GM15510 (cell line): ENCODE measurements at regions not wholly inside any gene's neighbourhood (a gene's known extent, or its start where the extent isn't known, plus 50 kb on each side); places are given as distances from the start of the nearest gene placed in this dataset.

Source experiments
- POLR2A ChIP-seq: IDR thresholded peaks from 3 replicates; pipeline ENCODE4 v1.6.1; 2011; ENCODE audit warnings: borderline replicate concordance; ENCODE audit not compliant: insufficient read length; ENCODE audit errors: extremely low read depth

DNA sequence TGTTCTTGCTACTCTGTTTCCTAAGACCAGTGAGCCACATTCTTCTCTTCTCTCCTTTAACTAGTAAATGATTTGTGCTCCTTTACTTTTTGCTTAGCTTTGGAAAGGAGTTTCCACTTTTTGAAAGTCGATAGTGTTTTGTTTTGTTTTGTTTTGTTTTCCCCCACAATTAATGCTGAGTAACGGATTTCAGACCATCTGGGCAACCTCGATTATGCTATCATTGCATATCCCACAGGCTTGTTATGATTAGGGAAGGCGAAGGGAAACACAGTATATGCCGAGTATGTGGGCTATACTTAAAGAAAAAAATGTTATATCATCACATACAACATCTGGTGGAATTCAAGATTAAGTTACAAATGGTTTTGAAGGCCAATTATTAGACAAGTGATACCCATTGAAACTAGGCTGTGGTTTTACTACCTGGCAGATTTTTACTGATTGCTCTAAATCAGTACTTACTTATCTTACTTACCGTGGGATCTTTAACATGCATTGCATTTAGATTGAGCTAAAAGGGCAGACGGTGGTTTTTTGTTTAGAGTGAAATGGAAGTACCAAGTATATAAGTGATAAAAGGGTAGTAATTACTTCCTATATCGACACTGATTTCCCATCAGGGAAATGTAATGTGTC, 361.3 kb upstream of the SOX9 start:
- TF ChIP-seq POLR2A = no peak

DNA sequence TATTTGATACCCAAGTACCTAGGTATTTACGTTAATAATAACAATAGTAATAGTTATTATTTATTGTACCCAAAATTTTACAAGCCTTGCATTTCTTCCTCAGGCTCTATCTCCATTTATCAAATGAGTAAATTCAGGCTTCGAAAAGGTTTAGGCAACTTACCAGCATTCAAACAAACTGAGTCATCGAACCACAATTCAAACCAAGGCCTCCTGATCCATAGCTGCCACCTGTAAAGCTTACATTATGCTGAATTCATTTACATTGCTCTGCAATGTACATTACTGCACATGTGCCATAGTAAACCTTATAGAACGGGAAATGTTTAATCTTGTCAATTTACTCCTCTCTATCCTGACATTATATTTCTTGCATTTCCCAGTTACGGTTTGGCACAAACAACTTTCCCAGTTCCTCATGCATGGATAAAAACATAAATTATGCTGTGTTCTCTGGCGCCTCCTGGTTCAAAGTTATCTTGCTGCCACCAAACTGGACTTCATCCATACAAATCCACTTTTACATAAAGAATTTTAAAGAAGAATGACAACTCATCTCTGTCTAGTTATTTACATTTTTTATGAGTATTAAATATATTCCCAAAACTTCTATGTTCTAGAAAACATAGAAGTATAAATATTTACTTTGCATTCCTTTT, 360.6 kb upstream of the SOX9 start:
- no peak for TF ChIP-seq POLR2A

DNA sequence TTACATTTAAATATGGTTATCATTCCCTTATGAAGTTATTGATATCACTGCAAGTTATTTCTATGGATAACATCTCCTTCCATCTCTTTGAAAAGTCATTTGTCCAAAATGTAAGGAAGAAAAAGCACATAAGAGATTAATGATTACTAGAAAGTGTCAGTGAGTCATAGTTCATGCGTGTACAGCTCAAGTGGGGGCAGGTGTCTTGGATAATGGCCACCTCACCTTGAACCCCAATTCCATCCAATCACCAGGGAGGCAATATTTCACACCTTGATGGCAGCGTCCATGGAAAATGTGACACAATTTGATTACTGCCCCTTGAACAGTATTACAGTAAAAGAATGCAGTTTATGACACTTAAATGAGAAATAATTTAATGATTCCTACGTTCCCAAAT, 358.3 kb upstream of the SOX9 start:
- no peak for TF ChIP-seq POLR2A

DNA sequence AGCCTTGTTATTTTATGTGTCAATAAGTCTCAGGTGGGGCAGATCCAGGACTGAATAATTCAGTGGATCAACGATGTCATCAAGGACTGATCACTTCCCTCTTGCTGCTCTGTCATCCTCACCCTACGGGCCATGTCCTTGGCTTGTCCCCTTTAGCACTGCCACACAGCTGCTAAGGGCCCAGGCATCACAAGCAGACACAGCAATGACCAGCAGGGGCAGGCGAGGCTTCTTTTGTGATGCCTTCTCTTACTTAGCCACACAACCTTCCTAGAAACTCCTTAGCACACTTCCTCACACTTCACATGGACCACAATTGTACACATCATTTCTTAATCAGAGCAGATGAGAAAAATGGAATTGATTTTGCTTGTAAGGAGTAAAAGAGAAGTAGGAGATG, 356.3 kb upstream of the SOX9 start:
- no peak for TF ChIP-seq POLR2A

DNA sequence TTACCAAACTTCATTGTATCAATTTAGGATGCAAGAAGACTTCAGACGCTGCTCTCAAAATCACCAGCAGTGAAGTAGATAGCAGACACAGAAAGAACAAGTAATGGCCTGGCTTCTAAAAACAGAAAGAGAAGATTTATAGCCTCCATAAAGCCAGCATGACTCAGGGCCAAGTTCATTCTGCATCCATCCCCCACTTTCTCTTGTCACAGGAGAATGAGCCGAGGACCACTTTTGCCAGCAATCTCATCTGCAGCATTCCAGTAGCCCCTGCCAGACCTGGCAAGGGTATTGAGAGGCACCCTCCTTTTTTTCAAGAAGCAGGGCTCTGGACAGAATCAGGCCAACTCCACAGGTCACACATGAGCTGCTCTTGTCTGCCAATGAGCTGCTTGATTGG, 355.4 kb upstream of the SOX9 start:
- no peak for TF ChIP-seq POLR2A

DNA sequence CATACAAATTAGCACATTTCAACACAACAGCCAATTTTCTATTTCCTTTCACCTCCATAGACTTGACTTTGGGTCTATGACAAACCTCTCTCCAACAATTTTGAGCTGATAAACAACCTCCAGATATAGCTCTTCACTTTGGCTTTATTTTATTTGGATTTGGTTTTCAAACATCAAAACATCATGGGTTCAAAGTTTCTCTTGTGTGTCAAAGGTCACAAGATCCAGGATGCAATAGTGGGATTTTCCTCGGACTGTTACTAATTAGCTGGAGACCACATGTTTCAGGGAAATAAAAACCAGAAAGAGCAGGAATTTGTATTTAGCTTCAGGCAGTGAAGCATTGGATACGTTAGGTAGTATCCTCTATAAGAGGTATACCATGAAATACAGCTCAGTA, 351.0 kb upstream of the SOX9 start:
- no peak for TF ChIP-seq POLR2A

DNA sequence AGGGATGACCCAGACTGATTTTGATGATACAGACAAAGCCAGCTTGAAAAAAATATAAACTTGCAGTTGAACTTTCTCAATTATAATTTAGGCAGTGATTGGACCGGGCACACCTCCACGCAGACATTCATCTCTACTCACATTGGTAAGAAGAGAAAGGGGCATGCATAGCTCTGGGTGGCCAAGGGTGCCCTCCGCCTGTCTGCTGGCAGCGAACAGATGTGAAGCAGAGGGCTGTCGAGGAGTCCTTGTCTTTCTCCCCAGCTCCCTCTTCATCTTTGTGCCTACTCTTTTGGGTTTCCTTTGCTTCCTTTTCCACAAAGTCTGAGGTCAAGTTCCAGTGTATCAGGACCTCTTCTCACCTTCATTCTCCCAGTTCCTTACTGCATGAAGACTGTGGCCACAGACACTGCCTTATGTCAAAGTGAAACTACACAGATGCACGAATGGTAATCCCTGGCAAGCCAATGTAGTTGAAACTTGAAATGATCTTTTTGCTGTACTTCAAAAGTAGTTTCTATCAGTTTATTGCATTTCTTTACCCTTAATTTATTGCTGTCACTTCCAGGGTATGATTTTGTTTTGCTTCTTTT, 343.7 kb upstream of the SOX9 start:
- no peak for TF ChIP-seq POLR2A

DNA sequence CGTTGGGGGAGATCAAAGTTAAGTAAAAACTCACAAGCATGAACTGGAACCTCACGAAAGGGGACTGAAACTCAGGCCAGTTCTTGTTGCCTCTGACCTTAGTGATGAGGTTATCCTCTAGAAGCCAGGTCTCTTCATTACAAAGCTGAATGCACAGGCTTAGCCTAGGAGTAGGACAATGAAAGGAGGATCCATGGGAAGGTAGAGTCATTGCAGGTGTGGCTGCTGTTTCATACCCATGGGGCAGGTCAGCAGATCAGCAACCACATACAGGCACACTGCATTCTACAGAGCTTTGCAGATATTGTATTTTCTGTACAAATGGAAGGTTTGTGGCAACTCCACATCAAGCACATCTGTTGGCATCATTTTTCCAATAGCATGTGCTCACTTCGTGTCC, 341.3 kb upstream of the SOX9 start:
- no peak for TF ChIP-seq POLR2A

DNA sequence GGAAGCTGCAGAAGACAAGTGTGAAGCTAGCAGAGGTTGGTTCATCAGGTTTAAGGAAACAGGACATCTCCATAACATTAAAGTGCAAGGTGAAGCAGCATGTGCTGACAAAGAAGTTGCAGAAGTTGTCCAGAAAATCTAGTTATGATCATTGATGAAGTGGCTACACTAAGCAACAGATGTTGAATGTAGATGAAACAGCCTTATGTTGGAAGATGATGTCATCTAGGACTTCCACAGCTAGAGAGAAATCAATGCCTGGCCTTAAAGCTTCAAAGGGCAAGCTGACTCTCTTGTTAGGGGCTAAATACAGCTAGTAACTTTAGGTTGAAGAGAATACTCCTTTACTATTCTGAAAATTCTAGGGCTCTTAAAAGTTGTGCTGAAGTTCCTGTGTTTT, 340.2 kb upstream of the SOX9 start:
- no peak for TF ChIP-seq POLR2A

DNA sequence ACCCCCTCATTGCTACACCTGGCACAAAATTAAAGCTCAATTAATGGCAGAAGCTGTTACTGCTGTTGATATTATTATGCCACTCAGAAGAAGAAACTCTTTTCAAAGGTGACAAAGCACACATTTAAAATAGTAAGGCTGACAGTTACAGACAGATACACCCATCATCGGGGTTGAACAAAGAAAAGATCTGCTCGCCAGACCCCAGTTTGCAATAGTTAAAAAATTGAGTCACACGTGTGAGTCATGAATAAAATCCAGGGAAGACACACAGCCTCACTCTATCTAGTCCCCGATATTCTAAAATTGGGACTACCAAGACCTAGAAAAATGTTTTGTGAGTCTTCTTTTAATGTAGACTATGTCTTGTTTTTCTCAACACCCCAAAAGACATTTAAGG, 330.0 kb upstream of the SOX9 start:
- no peak for TF ChIP-seq POLR2A

DNA sequence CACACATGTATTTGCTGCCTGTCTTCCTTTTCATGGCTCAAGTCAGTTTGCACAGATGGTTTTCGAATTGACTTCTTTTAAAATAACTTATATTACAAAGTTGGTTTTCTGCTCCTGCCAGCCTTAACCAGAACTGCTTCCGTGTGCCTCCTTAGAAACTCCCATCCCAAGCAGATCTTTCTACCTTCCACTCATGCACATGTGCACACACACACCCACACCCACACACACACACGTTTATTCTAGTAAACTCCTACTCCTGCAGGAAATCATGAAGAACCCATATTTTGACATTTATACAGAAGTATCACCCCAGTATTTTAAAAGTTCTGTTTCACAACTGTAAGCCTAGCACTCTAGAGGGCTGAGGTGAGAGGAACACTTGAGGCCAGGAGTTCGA, 329.5 kb upstream of the SOX9 start:
- no peak for TF ChIP-seq POLR2A

DNA sequence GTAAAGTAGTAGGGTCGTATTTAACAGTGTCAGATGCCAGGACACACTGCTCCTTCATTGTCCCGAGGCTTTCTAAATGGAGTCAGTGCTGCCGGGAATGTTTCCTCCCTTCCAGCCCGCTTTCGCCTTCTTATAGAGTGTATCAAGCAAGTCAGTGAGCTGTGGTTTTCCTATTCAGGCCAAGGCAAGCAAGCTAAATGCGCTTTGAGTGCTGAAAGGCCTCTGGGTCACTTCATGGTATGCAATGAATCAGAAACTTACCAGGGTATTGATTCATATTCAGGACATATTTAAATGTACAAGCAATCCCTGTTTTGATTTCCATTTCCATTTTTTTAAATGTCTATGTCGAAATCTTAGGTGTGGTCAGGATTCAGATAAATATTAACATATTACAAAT, 327.9 kb upstream of the SOX9 start:
- no peak for TF ChIP-seq POLR2A

DNA sequence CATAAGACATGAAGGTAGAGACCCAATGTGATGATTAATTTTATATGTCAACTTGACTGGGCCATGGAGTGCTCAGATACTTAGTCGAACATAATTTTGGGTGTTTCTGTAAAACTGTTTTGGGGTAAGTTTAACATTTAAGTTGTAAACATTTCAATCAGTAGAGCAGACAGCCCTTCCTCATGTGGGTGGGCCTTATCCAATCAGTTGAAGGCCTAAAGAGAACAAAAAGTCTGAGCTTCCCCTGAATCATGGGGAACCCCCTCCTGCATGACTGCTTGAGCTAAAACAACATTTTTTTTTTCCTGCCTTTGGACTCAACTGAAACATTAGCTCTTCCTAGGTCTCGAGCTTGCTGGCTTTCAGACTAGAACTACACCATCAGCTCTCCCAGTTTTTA, 327.3 kb upstream of the SOX9 start:
- TF ChIP-seq POLR2A = no peak

DNA sequence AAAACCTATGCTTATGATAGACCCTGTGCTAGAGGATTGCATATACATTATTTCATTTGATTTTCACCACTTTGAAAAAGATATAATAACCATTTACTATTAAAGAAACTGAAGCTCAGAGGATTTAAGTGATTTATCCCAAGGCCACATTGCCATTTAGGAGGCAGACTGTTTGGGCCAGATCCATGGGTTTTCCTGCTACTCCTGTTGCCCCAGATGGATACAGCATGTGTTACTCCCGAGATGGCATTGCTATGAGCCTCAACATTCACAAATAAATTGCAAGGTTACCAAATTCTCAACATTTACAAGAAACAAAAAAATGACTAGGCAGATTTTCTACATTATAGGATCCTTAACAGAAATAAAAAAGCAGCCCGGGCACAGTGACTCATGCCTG, 322.1 kb upstream of the SOX9 start:
- no peak for TF ChIP-seq POLR2A

DNA sequence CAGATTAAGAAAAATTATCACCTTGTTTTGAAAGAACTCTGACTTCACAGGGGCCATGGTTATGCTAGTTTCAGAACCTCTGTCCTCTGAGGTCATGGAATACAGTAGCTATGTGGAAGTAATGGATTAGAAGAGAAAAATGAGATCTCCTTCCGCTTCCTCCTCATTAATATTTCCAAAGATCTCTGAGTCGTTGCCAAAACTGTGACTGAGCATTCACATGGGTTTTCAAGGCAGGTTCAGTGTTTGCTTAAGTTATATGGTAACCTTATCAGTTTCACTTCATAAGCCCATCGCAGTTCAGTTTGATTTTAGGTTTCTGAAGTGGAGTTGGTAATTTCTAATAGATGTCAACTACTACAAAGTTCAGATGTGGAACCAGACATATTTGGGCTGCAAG, 321.2 kb upstream of the SOX9 start:
- no peak for TF ChIP-seq POLR2A

DNA sequence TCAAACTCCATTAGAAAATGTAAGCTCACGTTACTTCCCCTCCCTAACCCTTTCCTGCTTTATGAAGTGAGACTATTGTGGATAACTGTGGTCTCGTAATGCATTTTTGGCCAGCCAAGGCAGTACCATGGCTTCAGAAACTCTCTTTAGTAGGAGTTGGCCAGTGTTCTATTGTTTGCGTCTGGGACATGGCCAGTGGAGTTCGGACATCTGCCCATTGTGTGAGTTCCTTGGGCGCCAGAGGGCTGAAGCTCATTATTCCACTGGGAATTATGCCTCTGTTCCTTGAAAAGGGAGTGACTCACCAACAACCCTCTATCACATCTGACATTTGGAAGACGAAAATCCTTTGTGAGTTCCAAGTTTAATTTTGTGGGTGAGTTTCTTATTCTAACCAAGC, 319.5 kb upstream of the SOX9 start:
- no peak for TF ChIP-seq POLR2A
